GM21786 (cell line): ENCODE measurements at regions not wholly inside any gene's neighbourhood (a gene's known extent, or its start where the extent isn't known, plus 50 kb on each side); places are given as distances from the start of the nearest gene placed in this dataset.

Experiments
- ATAC-seq: cut with Tn5 transposase; IDR thresholded peaks from one replicate; pipeline ENCODE4 v1.9.1; 2021; ENCODE audit not compliant: unreplicated experiment

DNA sequence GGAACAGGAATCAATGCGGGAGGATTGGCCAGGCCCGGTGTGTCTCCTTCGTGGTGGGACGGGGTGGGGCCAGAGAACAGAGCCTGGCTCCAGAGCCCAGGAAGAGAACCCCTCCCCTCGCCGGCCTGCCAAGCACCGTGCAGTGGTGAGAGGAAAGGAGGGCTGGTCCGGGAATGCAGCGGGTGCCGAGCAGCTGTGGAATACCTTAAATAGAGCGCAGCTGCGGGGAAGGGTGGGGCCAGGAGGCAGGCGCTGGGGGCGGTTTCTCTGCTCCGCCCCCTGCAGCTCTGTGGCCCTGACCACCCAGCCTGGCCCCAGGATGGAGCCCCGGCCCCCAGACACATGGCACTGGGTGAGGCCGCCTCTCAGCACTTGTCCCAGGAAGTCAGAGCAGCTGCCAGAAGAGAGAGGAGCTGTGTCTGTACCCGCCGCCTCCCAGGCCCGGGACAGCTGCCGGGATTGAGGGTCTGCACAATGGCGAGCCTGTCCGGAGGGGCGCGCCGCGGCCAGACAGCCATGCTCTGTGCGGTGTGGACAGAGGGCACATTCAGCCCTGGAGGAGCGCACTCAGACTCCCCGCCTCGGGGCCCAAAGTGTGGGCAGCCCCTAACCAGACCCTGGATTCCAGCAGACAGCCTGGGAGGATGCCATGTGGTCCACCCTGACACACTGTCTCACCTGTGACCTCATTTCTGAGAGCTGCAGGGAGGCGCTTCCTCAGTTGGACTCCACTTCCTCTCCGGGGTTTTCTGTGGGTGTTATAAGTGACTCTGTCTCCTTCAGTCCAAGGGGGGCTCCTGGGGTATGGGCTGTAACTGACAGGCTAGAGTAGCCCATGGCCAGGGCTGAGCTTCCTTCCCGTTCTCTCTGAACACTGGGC, 268.8 kb downstream of the SEC14L1 start:
- ATAC-seq: no peak

DNA sequence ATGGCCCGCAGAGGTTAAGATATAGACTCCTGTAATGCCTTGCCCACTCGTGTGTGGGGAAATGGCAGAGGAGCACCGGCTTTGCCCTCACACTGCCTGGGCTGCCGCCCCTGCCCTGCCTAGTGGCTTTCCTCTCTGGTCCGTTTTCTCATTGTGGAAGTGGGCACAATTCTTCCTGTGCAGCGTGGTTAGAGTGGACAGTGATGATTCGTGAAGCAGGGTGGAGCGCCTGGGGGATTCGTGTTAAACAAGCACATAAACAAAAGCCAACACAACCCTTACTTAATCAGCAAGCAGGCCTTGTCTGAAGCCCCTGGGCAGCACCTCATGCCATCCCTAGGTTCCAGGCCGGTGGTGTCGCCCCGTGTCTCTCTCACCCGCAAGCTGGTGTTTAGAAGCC, 269.7 kb downstream of the SEC14L1 start:
- no peak for ATAC-seq

DNA sequence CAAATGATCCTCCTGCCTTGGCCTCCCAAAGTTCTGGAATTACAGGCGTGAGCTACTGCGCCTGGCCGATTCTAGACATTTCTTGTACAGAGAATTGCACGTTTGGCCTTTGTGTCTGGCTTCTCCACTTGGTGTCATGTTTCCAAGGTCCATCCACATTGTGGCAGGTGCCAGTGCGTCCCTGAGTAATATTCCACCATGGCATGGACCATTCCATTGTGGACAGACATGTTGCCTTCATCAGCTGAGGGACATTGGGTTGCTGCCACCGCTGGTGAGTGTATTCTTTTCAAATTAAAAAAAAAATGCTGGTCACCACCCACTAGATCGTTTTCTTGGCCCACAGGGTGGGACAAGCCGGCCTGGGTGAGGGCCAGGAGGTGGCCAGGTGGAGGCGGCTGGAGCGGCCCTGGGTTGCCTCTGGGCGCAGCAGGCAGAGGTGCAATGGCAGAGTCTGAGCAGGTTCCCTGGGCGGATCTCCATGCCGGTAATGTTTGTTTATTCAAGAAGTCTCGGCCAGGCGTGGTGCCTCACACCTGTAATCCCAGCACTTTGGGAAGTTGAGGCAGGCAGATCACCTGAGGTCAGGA, 274.1 kb downstream of the SEC14L1 start:
- ATAC-seq: no peak

DNA sequence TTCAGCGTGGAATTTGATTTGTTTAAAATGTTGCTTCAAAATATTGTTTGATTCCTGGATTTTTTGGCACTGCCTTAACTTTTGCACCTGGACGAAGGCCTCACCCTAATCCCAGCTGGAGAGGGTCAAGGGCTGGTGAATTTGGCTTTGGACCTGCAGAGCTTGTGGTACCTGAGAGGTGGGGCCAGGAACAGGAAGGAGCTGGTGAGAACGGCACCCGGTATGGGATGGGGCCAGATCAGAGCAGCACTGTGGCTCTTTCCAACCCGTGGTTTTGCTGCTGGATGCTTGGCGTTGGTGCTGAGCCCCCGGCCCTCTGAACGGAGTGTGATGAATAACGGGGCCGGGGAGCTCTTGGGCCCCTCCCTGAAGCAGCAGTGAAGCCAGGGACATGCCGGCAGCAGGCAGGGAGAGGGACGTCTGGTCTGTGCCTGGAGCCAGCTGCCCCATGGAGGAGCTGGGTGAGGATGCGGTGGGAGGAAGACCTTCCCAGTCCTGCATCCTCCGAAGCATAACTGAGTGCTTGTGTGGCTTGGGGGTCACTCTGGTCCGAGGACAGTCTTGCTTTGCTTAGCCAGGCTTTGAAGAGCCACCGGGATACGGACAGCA, 275.4 kb downstream of the SEC14L1 start:
- no peak for ATAC-seq

DNA sequence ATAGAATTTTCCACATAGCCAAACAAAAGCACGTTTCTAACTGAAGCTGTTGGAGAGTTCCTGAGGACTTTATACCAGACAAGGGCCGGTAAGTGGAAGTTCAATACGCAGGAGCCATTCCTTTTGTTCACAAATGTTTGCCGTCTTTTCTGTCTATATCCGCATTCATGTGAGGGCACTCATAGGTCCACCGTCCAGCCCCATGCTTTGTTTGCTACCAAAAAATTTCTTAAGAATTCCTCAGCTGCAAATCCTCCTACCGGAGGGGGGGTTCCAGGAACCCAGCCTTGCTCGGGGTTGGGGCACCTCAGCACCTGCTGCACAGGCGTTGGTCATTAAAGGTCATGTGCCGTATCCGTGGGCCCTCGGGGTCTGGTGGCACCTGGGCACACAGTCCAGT, 276.8 kb downstream of the SEC14L1 start:
- no peak for ATAC-seq

DNA sequence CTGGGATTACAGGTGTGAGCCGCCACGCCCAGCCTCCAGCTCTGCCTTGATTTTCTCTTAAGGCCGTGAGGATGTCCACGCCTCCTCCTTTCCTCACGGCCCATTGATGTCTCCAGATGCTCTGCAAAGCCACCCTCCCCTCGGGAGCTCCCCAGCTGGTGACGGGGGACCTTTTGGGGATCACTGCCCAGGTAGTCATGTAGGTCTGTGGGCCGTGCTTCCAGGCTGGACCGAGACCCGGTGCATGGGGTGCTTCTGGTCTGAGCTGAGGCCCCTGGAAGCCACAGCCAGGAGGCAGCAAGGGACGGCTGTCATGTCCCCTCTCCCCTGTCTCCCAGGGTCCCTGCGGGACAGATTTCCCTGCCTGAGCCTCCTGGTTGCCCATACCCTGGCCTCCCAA, 277.8 kb downstream of the SEC14L1 start:
- ATAC-seq: no peak

DNA sequence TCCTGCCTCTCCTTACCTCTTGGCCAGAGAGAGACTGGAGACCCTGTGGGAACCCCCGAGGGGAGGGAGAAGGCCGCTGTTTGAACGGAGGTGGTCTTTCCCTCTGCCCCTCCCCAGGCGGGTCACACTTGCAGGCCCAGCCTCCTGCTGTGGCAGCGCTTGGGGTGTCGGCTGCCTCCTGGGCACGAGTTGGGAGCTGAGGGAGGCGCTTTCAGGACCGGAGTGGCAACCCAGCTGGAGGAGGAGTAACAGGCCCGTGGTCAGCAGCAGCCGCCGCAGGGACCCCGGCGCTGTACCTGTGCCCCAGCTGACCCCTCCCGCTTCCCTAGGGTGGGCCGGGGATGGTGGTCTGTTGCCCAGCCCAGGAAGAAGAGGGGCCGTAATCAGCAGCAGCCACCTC, 278.3 kb downstream of the SEC14L1 start:
- no peak for ATAC-seq

DNA sequence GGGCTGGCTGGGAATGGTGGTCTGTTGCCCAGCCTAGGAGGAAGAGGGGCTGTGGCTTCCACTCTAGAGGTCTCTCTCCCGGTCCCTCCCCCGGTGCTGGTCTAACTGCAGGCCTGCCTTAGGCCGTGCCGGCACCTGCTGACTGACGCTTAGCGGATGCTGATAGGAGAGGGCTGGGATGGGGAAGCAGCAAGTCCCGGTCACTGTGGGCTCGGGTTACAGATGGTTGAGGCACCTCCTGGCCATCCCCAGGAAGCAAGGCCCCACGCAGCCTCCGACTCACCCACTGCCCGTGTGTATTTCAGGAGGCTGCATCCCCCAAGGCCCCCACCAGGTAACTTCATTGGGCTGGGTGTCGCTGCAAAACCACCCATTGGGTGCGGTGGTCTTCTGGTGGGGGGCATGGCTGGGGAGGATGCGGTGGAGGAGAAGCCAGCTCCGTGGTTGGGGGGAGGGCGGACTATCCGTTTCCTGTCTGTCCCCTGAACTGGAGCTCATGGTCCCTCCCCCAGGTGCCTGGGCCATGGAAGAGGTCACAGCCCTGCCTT, 278.9 kb downstream of the SEC14L1 start:
- ATAC-seq: no peak

DNA sequence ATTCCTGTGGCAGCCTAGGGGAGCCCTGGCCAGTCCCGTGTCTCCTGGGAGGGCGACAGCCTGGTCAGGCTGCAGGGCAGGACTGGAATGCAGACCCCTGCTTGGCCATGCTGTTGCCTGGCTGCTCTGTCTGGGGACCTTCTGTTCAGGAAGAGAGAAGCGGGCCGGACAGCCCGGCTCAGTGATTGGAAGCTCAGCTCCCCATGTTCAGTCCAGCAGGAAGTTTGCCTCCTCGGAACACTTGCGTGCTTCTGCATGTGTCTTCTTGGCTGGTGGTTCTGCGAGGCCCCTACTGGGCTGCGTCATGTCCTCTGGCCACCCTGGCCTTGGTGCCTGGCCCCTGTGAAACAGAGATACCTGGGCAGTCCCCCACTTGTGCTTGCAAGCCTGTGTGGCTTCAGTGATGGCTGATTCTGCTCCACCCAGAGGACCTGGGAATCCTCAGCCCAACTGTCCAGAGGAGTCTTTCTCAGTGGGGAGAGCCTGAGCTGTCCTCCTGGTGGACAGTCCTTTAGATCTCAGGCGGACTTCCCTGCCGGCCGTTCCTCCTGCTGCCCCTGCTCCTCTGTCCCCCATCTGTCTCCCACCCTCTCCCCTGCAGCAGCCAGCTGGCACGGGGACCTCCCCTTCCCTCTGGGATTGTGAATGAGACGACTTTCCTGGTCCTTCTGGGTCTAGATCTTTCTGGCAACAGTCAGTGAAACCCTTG, 279.5 kb downstream of the SEC14L1 start:
- no peak for ATAC-seq

DNA sequence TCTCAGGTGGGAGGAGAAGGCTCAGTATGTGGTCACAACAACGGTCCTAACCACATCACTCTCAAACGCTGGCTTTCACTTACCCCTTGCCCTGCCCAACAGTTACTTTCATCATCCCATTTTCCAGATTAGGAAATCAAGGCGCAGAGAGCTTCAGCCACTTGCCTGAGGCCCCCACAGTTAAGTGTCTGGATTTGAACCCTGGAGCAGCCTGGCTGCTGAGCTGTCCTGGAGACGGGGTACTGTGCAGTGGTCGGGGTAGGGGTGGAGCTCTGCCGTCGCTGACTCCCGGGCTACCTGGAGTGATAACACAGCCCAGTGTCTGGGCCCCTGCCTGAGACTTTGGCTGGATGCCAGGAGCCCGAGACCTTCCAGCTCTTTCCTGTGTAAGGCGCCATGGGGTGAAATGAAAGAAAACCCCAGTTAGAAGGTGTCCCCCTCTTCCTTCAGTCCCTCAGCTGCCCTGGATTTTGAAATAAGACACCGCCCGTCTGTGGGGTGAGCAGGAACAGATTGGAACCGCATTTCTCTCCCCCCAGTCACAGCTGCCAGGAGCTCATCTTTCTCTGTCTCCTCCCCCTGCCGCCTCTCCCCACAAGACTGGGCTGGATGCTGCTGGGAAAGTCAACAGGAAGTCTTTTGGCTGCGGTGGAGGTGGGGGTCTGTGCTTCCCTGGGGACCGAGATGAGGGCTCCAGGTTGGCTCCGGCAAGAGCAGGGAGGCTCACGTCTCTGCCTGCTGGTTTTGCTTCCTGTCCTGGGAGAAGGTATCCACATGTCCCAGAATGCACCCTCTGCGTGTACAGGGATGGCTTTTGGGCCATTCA, 280.2 kb downstream of the SEC14L1 start:
- ATAC-seq: no peak

DNA sequence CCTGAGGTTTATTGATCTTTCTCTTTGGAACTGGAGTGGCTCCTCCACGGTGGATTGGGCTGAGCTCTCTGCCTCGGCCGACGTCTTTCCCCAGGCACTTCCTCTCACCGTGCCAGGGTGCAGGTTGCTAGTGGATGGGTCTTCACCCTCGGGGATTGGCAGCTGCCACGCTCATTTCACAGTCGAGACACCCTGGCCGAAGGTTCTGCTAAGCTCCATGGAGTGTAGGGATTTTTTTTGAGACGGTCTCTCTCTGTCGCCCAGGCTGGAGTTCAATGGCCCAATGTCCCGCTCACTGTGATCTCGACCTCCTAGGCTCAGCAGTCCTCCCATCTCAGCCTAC, 280.8 kb downstream of the SEC14L1 start:
- ATAC-seq: no peak

DNA sequence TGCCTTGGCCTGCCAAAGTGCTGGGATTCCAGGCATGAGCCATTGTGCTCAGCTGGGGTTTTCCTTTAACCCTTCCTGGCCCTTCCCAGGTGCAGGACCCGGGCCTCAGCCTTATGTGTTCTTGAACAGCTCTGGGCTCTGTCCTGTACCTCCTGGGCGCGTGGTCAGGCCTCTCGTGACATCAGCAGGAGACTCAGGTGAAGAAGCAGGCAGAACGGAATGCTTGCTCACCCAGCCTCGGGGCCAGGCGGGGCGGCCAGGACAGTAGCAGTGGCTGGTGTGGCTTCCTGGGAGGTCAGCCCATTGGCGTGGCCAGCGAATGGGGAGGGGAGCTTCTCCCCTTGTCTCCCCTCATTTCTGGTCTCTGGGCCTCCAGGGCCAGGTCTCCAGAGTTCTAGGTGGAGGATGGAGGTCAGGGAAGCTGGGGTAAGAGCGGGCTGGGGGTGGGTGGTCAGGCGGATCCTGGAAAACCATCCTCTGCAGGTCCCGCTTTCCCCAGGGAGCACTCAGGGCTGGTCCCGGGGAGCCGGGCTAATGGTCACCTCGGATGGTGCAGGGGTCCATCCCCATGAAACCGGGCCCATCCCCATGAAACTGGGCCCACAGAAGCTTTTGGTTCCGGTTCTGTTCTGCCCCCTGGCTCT, 281.5 kb downstream of the SEC14L1 start:
- ATAC-seq: no peak

DNA sequence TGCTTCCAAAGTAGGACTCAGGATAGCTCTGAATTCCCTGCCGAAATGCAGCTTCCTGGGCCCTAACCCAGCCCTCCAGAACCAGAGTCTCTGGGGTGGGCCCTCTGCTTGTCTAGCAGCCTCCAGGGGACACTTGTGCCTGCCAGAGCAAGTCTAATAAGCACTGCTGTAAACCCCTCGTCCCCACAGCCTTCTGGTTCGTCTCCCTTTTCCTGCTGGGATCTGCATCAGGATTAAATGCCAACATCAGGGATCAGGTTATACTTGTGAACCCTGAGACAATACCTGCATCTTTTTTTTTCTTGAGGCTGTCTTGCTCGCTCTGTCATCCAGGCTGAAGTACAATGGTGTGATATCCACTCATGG, 282.0 kb downstream of the SEC14L1 start:
- no peak for ATAC-seq

DNA sequence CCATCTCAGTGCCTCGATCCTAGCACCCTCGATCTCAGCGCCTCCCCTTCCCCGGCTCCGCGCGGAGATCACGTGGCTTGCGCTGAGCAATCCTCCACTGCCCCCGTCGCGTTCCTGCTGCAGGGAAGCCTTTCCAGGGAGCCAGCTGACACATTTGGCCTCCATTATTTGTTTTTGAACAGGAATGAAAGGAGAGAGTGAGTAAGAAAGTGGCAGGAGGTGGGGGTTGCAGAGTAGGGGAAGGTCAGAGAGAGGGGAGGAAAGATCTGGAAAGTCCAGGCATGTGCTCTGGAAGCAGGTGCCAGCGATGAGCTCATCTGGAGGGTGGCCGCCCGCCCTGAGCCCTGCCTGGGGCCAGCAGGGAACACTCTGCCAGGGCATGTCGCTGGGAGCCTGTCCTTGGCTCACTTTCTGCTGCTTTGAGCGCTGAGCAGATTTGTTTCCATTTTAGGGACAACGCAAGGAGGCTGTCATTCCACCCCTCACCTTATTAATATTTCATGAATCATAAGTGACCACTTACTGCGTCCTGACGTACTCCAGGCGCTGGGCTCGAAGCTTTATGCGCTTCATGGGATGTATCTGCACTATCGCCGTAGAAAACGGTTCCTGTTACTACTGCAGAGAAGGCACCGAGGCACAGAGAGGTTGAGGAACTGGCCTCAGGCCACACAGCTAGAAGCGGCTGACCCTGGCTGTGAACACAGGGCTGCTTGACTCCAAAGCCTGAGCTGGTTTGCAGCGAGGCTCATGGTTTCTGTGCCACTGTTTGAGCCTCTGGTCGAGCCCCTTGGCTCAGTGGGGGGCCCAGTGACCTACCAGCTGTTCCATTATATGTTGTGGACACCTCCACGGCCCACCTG, 283.1 kb downstream of the SEC14L1 start:
- ATAC-seq: no peak

DNA sequence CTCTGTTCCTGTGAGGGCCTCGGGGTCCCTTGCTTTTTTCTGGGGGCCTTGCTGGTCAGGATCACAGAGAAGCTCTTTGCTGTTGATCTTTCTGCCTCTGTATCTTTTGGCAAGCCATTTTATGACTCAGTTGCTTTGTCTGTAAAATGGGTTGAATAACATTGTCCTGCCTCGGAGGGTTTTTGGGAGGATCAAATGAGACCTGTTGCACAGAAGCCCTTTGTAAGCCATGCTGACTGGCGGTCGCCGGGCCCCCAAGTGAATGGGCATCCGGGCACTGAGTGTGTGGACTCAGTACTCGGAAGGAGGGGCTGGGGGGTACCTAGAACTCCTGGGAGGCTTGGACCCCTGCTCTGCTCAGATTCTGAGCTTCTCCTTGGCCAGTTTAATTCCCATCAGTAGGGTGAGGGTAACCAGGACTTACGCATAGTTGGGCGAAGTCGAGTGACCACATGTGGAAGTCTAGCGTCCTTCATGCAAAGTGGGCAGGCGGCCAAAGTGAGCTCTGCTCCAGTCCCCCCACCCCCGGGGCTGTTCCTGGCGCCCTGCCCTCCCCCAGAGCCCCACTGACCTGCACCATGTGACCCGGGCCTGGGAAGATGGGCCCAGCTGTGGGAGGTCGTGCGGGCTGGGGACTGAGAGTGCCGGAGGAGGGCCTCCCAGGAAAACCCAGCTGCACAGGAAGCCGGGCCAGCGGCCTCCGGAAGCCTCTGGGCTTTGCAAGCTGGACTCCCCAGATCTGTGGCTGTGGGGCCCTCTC, 284.0 kb downstream of the SEC14L1 start:
- no peak for ATAC-seq

DNA sequence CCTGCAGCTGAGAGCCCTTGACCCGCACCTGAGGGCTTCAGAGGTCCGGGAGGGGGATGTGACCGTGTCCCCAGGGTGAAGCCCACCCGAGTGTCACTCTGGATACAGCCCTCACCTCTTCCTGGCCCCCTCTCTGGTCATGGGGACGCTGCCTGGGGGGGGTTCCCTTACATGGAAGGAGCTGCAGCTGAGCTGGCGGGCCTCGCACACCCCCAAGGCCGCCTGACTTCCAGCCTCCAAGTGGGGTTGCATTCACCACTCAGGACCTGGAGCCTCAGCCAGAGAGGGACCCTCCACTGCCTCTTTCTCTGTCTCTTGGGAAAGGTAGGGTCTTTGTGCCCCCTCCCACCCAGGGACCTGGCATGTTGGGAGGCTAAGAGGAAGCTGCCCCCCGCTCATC, 284.6 kb downstream of the SEC14L1 start:
- no peak for ATAC-seq

DNA sequence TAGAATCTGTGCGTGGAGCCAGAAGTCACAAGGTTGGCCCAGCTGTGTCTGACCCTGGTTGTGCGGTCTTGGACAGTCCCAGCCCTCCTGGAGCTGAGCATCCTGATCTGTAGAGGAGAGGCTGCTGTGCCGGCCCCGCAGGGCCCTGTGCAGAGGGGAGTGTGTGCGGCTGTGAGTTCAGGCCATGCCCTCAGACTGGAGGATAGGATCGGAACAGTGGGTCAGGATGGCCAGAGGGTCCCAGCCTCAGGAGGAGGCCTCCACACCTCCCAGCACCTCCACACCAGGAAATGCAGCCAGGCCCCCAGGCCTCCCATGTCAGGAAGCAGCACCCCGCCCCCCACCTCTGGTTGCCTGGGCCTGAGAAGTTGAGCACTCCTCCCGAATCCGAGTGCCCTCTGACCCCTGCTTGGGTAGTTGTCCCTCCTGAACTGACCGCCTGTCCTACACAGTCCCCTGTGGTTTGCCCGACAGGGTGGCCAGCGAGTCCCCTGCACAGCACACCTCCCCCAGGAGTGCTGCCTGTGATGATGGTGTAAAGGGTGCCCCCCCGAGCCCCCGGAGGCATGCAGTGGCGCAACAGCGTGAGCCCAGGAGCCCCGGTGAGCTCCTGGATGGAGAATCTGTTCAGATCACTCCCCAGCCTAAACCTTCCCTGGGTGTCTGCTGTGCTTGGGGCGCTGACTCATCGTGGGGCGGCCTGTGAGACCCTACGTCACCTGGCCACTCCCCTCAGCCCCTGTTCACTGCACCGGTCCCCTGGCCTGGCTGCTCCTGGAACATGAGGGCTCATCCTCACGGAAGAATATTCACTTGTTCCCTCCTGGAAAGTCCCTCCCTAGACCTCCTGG, 285.2 kb downstream of the SEC14L1 start:
- ATAC-seq: no peak
